CD4-positive, CD25-positive, alpha-beta regulatory T cell (primary cell): ENCODE measurements at regions not wholly inside any gene's neighbourhood (a gene's known extent, or its start where the extent isn't known, plus 50 kb on each side); places are given as distances from the start of the nearest gene placed in this dataset.

ENCODE experiments used
- ATAC-seq, 2 donors: fragments of 150-1000 bp; cut with Tn5 transposase; one replicate each; pipeline ENCODE4 v1.10.0; 2021; ENCODE audit warnings: low read depth in 2 of 2, moderate number of reproducible peaks in 2 of 2, moderate library complexity in 1 of 2
- DNase-seq, 3 donors: peaks; one replicate each; pipeline versions ENCODE4 v3.0.0 to v3.0.0-alpha.2; 2012 to 2022; ENCODE audit warnings: mixed read lengths in 1 of 3
- H3K27ac ChIP-seq: one replicate; pipeline ENCODE4 v1.7.0; 2013; ENCODE audit warnings: mild to moderate bottlenecking, low read length; ENCODE audit not compliant: insufficient read depth, poor library complexity, severe bottlenecking
- H3K27me3 ChIP-seq: one replicate; pipeline ENCODE4 v1.7.0; 2013; ENCODE audit warnings: low read length; ENCODE audit not compliant: control insufficient read depth, insufficient read depth
- H3K36me3 ChIP-seq: one replicate; pipeline ENCODE4 v1.7.0; 2013; ENCODE audit warnings: mild to moderate bottlenecking, low read length, moderate library complexity; ENCODE audit not compliant: control insufficient read depth, insufficient read depth
- H3K4me1 ChIP-seq: 2 replicates; pipeline ENCODE4 v1.7.0; 2013; ENCODE audit warnings: mild to moderate bottlenecking, low read length; ENCODE audit not compliant: insufficient read depth, control insufficient read depth, poor library complexity, severe bottlenecking
- H3K4me3 ChIP-seq: one replicate; pipeline ENCODE4 v1.7.0; 2013; ENCODE audit warnings: low read depth, mild to moderate bottlenecking, low read length, moderate library complexity
- H3K9me3 ChIP-seq, 2 experiments: 1 replicate in 1 of 2; 2 replicates in 1 of 2; pipeline ENCODE4 v1.7.0; 2013; ENCODE audit warnings: low read length in 2 of 2, mild to moderate bottlenecking in 1 of 2, moderate library complexity in 1 of 2; ENCODE audit not compliant: control insufficient read depth in 2 of 2
- H3K27ac Mint-ChIP-seq, 3 donors: one replicate each; pipeline ENCODE4 v1.8.0; 2020 to 2022; ENCODE audit warnings: mild to moderate bottlenecking in 3 of 3, mixed read lengths in 3 of 3, moderate library complexity in 2 of 3
- H3K27me3 Mint-ChIP-seq: one replicate; pipeline ENCODE4 v1.8.0; 2022; ENCODE audit warnings: mild to moderate bottlenecking, mixed read lengths
- H3K36me3 Mint-ChIP-seq: one replicate; pipeline ENCODE4 v1.8.0; 2020; ENCODE audit warnings: mixed read lengths
- H3K4me1 Mint-ChIP-seq, 4 donors: one replicate each; pipeline ENCODE4 v1.8.0; 2020 to 2022; ENCODE audit warnings: mixed read lengths in 4 of 4, mild to moderate bottlenecking in 1 of 4
- H3K4me3 Mint-ChIP-seq, 4 donors: one replicate each; pipeline ENCODE4 v1.8.0; 2020 to 2022; ENCODE audit warnings: mild to moderate bottlenecking in 4 of 4, mixed read lengths in 4 of 4, moderate library complexity in 3 of 4
- H3K9me3 Mint-ChIP-seq, 7 donors: one replicate each; pipeline ENCODE4 v1.8.0; 2020 to 2022; ENCODE audit warnings: mixed read lengths in 7 of 7, mild to moderate bottlenecking in 3 of 7, moderate library complexity in 2 of 7

DNA sequence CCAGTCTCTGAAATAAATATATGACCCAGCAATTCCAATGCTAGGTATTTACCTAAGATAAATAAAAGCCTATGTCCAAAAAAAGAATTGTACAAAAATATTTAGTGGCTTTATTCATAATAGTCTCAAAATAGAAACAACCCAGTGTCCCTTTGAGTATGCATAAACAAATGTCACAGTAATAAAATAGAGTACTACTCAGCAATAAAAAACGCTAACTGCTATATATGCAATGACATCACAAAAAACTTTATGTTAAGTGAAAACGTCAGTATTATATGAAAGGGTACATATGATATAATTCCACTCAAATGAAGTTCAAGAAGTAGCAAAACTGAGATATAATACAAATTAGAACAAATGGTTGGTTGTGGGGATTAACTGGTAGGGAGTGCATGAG, 286.5 kb upstream of the MAN1A1 start:
- Mint-ChIP-seq H3K36me3 (no peaks in the 10 kb centered on the region), H3K27me3 (no peaks in the 10 kb centered on the region), H3K4me1 (no peaks in the 10 kb centered on the region), H3K4me3 (no peak overlapping the region), H3K27ac (no peak overlapping the region), H3K9me3 (peaks cover 0 to 6% (median 0%) of the 10 kb centered on the region in 7 donors)
- H3K4me3 ChIP-seq = no peak overlapping the region
- no peak overlapping the region for H3K27ac ChIP-seq
- DNase-seq (no peak), ATAC-seq (no peak)
- H3K9me3 ChIP-seq = no peaks in the 10 kb centered on the region
- H3K4me1 ChIP-seq = no peaks in the 10 kb centered on the region
- H3K27me3 ChIP-seq = no peaks in the 10 kb centered on the region
- no peaks in the 10 kb centered on the region for H3K36me3 ChIP-seq

DNA sequence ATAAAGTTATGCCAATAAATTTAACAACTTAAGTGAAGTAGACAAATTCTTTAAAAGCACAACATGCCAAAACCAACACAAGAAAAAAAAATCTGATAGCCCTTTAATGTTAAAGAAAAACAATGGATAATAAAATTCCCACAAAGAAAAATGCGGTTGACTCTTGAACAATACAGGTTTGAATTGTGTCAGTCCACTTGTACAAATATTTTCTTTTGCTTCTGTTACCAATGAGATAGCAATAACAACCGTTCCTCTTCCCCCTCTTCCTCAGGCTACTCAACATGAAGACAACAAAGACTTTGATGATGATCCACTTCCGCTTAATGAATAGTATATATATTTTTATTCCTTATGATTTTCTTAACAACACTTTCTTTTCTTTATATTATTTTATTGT, 283.9 kb upstream of the MAN1A1 start:
- H3K4me3 Mint-ChIP-seq = no peak overlapping the region
- peaks cover 0 to 6% (median 0%) of the 10 kb centered on the region in 7 donors for H3K9me3 Mint-ChIP-seq
- no peaks in the 10 kb centered on the region for H3K4me1 Mint-ChIP-seq
- H3K27me3 ChIP-seq = no peaks in the 10 kb centered on the region
- H3K27ac Mint-ChIP-seq = no peak overlapping the region
- no peaks in the 10 kb centered on the region for H3K9me3 ChIP-seq
- DNase-seq = no peak
- H3K27ac ChIP-seq = no peak overlapping the region
- peaks cover 5% of the 10 kb centered on the region for H3K27me3 Mint-ChIP-seq
- no peaks in the 10 kb centered on the region for H3K36me3 ChIP-seq
- H3K4me3 ChIP-seq = no peak overlapping the region
- H3K4me1 ChIP-seq = no peaks in the 10 kb centered on the region
- H3K36me3 Mint-ChIP-seq = no peaks in the 10 kb centered on the region
- ATAC-seq = no peak

DNA sequence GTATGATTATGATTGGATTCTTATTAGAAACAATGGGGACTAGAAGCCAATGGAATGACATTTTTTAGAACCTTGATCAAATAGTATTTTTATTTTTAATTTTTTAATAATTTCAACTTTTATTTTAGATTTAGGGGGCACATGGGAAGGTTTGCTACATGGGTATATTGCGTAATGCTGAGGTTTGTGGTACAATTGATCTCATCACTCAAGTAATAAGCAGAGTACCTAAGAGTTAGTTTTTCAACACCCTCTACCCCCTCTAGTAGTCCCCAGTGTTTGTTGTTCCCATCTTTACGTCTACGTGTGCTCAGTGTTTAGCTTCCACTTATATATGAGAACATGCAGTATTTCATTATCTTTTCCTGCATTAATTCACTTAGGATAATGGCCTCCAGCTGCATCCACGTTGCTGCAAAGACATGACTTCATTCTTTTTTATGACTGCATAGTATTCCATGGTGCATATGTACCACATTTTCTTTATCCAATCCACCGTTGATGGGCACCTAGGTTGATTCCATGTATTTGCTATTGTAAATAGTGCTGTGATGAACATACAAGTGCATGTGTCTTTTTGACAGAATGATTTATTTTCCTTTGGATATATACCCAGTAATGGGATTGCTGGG, 281.1 kb upstream of the MAN1A1 start:
- H3K9me3 Mint-ChIP-seq = peaks cover 0 to 8% (median 0%) of the 10 kb centered on the region in 7 donors
- no peak overlapping the region for H3K4me3 Mint-ChIP-seq
- Histone ChIP-seq H3K9me3 (no peaks in the 10 kb centered on the region), H3K27me3 (no peaks in the 10 kb centered on the region), H3K36me3 (no peaks in the 10 kb centered on the region), H3K27ac (no peak overlapping the region), H3K4me1 (no peaks in the 10 kb centered on the region), H3K4me3 (no peak overlapping the region)
- no peak overlapping the region for H3K27ac Mint-ChIP-seq
- DNase-seq = no peak
- no peaks in the 10 kb centered on the region for H3K36me3 Mint-ChIP-seq
- no peak for ATAC-seq
- H3K4me1 Mint-ChIP-seq = no peaks in the 10 kb centered on the region
- peaks cover 5% of the 10 kb centered on the region for H3K27me3 Mint-ChIP-seq

DNA sequence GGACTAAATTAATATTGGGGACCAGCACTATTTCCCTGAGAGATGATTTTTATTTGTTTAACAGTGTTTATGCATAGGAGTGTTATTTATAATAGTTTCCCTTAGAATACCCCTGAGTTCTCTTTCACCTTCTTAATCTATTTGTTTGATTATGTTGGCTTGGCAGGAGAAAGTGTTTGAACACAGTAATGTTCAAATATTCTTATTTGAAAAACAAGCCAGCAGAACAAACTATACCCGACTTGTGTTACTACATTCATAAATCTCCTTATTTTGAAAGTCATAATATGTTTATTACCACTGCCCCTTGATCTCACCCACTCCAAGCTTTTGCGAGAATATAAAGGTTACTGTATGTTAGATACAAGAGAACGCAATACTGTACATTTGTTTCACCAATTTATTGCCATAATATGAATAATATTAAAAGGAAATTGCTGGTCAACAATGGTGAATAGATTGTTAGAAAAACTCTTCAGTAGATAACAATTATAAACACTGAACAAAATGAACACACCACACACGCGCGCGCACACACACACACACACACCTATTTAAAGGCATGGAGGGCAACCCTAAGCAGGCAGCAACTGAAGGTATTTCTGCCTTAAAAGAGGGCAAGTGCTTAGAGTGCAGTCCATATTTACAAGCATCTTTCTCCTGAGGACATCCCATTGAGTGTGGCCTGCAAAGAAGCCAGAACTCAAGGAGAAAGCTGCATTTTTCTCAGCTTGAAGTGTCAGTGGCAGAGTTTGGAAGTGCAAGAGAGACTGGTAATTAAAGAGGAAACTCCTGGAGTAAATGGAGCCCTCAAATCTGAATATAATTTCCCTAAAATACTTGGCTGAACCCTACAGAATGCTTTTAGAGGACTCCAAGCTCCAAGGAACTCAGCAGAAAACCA, 279.4 kb upstream of the MAN1A1 start:
- H3K36me3 Mint-ChIP-seq = no peaks in the 10 kb centered on the region
- no peak overlapping the region for H3K27ac Mint-ChIP-seq
- H3K27ac ChIP-seq = no peak overlapping the region

DNA sequence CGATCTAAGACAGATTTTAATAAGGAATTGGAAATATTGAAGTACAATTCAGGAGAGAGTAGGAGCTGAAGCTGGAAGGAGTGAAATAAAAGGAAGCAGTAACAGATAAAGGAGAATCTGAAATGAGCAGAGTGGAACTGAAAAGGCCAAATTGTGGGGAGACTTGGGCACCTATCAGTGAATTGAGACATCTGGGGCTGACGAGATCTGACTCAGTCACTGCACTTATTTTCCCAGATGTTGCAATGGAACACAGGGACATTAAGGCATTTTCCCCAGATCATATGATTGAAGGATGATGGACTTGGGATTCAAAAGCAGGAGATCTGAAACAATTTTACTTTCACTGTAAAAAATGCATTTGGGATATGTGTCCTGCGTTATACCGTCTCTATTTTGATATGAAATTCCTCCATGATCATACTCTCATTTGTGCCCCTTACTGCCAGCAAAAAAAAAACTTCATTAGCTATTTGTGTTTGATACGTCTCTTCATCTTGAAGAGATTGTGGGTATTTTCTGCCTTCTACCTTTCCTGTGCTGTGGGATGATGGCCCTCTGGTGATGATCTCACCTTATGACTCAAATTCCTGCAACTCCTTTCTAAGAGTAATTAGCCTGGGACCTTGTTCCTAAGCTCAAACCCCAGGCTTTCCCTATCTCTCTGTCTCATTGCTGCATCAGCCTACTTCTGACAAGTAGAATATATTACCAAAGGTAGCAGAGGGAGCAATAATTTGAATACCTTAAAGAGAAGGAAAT, 278.5 kb upstream of the MAN1A1 start:
- ATAC-seq = no peak
- Histone ChIP-seq H3K4me1 (no peaks in the 10 kb centered on the region), H3K4me3 (no peak overlapping the region), H3K9me3 (no peaks in the 10 kb centered on the region), H3K36me3 (no peaks in the 10 kb centered on the region), H3K27me3 (no peaks in the 10 kb centered on the region), H3K27ac (no peak overlapping the region)
- H3K27ac Mint-ChIP-seq = no peak overlapping the region
- H3K27me3 Mint-ChIP-seq = peaks cover 5% of the 10 kb centered on the region
- no peak overlapping the region for H3K4me3 Mint-ChIP-seq
- no peaks in the 10 kb centered on the region for H3K36me3 Mint-ChIP-seq
- H3K4me1 Mint-ChIP-seq = no peaks in the 10 kb centered on the region
- DNase-seq = peak in 1 of 3 donors; percentile 4
- peaks cover 0 to 7% (median 0%) of the 10 kb centered on the region in 7 donors for H3K9me3 Mint-ChIP-seq

More for the DNA sequence above, 279.4 kb upstream of the MAN1A1 start:
- H3K27me3 ChIP-seq = no peaks in the 10 kb centered on the region
- no peaks in the 10 kb centered on the region for H3K36me3 ChIP-seq
- DNase-seq = no peak
- H3K4me1 Mint-ChIP-seq = no peaks in the 10 kb centered on the region
- peaks cover 0 to 7% (median 0%) of the 10 kb centered on the region in 7 donors for H3K9me3 Mint-ChIP-seq
- H3K27me3 Mint-ChIP-seq = peaks cover 5% of the 10 kb centered on the region
- no peak for ATAC-seq
- H3K9me3 ChIP-seq = no peaks in the 10 kb centered on the region
- H3K4me1 ChIP-seq = no peaks in the 10 kb centered on the region
- H3K4me3 Mint-ChIP-seq = no peak overlapping the region
- no peak overlapping the region for H3K4me3 ChIP-seq

DNA sequence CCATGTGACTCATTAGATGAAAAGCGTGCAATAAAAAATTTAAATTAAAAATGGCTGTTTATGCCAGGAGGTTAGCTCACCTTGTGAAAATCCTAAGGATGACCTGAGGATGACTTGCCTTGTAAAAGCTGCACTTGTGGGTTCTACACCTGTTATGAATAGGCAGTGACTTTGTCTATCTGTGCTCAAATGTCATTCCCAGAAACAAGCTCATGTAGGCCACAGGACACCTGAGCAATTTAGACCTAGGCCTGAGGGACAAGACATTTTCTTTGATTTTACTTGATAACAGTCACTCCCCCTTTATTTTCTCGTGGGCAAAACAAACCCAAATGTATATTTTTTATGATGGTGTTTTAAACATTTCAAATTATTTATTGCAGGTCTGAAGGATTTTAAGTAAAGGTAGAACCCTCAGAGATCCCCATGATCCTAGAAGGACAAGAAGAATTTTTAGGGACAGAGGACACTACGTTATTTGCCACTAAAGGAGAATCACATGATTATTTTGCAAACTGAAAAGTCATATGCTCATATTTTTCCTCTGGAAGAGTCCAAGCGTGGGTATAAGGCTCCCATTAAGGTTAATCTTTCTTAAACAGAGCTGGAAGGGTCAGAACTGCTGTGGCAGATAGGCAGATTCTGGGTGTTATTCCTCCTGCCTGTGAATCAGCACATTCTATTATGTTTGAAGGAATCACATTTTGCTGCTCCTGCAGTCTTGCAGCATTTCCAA, 277.5 kb upstream of the MAN1A1 start:
- H3K4me1 Mint-ChIP-seq = no peaks in the 10 kb centered on the region
- no peaks in the 10 kb centered on the region for H3K36me3 ChIP-seq

DNA sequence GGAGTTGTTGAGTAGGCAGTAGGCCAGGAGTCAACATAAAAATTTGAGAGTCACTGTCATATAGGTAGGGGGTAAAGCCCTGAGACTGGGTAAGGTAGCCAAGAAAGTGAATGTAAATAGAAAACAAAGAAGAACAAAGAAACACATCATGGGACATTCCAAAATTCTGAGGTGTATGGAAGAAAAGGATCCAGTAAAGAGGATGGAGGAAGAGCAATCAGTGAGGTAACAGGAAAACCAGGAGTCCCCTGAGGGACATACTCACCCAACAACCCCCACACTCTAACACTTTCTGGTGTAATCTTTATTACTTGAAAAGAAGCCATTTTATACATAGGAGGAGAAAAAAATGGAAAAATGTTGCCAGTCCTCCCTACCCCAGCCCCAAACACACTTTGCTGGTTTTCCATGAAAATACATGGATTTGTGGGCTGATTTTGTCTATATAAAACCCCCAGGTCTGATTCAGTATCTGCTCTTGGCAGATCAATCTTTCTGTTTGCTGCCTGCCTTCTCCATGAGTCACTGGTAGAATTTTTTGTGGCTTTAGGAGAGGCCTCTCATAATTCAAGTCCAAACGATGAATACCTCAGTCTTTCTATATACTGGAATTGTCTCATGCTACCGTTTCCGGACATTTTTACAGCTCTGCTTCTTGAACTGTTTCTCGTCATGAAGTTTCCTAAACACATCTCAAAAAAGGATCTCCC, 271.4 kb upstream of the MAN1A1 start:
- DNase-seq (no peak), ATAC-seq (no peak)
- Mint-ChIP-seq H3K9me3 (no peaks in the 10 kb centered on the region), H3K4me1 (no peaks in the 10 kb centered on the region), H3K4me3 (no peak overlapping the region), H3K27ac (no peak overlapping the region), H3K36me3 (no peaks in the 10 kb centered on the region), H3K27me3 (peaks cover 7% of the 10 kb centered on the region)
- no peak overlapping the region for H3K27ac ChIP-seq
- peaks cover 2% of the 10 kb centered on the region for H3K27me3 ChIP-seq
- no peak overlapping the region for H3K4me3 ChIP-seq
- H3K36me3 ChIP-seq = no peaks in the 10 kb centered on the region
- no peaks in the 10 kb centered on the region for H3K9me3 ChIP-seq
- no peaks in the 10 kb centered on the region for H3K4me1 ChIP-seq

More for the DNA sequence above, 277.5 kb upstream of the MAN1A1 start:
- Histone ChIP-seq H3K27ac (no peak overlapping the region), H3K4me3 (no peak overlapping the region), H3K9me3 (no peaks in the 10 kb centered on the region), H3K4me1 (no peaks in the 10 kb centered on the region), H3K27me3 (no peaks in the 10 kb centered on the region)
- peaks cover 5% of the 10 kb centered on the region for H3K27me3 Mint-ChIP-seq
- no peaks in the 10 kb centered on the region for H3K36me3 Mint-ChIP-seq
- H3K27ac Mint-ChIP-seq = no peak overlapping the region
- DNase-seq (no peak), ATAC-seq (no peak)
- H3K9me3 Mint-ChIP-seq = peaks cover 0 to 7% (median 0%) of the 10 kb centered on the region in 7 donors
- no peak overlapping the region for H3K4me3 Mint-ChIP-seq
